H9 (cell line): ENCODE measurements at regions not wholly inside any gene's neighbourhood (a gene's known extent, or its start where the extent isn't known, plus 50 kb on each side); places are given as distances from the start of the nearest gene placed in this dataset.
A peak's percentile ranks its signal among the peaks of the same experiment; 100 is the strongest.

Source experiments
- DNase-seq: peaks from one replicate; pipeline ENCODE4 v3.0.0-alpha.2; 2017
- H2AFZ ChIP-seq: one replicate; pipeline ENCODE4 v1.6.1; 2013; ENCODE audit warnings: mild to moderate bottlenecking, low read length, control low read depth, moderate library complexity
- H2AK5ac ChIP-seq: 2 replicates; pipeline ENCODE4 v1.6.1; 2013; ENCODE audit warnings: low read length, control low read depth, mixed read lengths; ENCODE audit not compliant: insufficient read length
- H2BK120ac ChIP-seq: one replicate; pipeline ENCODE4 v1.6.1; 2013; ENCODE audit warnings: low read depth, mild to moderate bottlenecking, low read length, control low read depth, inconsistent platforms; ENCODE audit not compliant: poor library complexity, severe bottlenecking
- H2BK12ac ChIP-seq: 2 replicates; pipeline ENCODE4 v1.6.1; 2013; ENCODE audit warnings: low read length, control low read depth, mixed read lengths, low read depth; ENCODE audit not compliant: insufficient read length
- H2BK15ac ChIP-seq: 2 replicates; pipeline ENCODE4 v1.6.1; 2013; ENCODE audit warnings: low read depth, low read length, control low read depth
- H2BK20ac ChIP-seq: one replicate; pipeline ENCODE4 v1.6.1; 2013; ENCODE audit warnings: low read depth, mild to moderate bottlenecking, low read length, control low read depth, inconsistent platforms; ENCODE audit not compliant: poor library complexity, severe bottlenecking
- H2BK5ac ChIP-seq: 2 replicates; pipeline ENCODE4 v1.6.1; 2013; ENCODE audit warnings: low read length, control low read depth, mixed read lengths; ENCODE audit not compliant: insufficient read length
- H3K14ac ChIP-seq: 2 replicates; pipeline ENCODE4 v1.6.1; 2013; ENCODE audit warnings: low read length, control low read depth; ENCODE audit not compliant: insufficient read depth
- H3K18ac ChIP-seq: 2 replicates; pipeline ENCODE4 v1.6.1; 2013; ENCODE audit warnings: low read depth, mild to moderate bottlenecking, mixed read lengths, low read length, control low read depth; ENCODE audit not compliant: insufficient read length
- H3K23ac ChIP-seq: 2 replicates; pipeline ENCODE4 v1.6.1; 2013; ENCODE audit warnings: low read length, control low read depth, mixed read lengths, low read depth; ENCODE audit not compliant: insufficient read length
- H3K23me2 ChIP-seq: 2 replicates; pipeline ENCODE4 v1.6.1; 2013; ENCODE audit warnings: low read depth, mild to moderate bottlenecking, mixed read lengths, low read length, control low read depth; ENCODE audit not compliant: insufficient read length, poor library complexity, severe bottlenecking
- H3K27ac ChIP-seq: 2 replicates; pipeline ENCODE4 v1.5.1; 2013; ENCODE audit warnings: low read length, control low read depth, mixed read lengths, low read depth; ENCODE audit not compliant: insufficient read length
- H3K27me3 ChIP-seq: 2 replicates; pipeline ENCODE4 v1.6.1; 2013; ENCODE audit warnings: low read length, control low read depth, inconsistent platforms; ENCODE audit not compliant: insufficient read depth
- H3K4ac ChIP-seq: 2 replicates; pipeline ENCODE4 v1.6.1; 2013; ENCODE audit warnings: low read depth, mild to moderate bottlenecking, control low read depth, inconsistent platforms, low read length, moderate library complexity
- H3K4me1 ChIP-seq: 2 replicates; pipeline ENCODE4 v1.6.1; 2013; ENCODE audit warnings: low read length, control low read depth, inconsistent platforms; ENCODE audit not compliant: insufficient read depth
- H3K4me2 ChIP-seq: 2 replicates; pipeline ENCODE4 v1.6.1; 2013; ENCODE audit warnings: low read length, control low read depth, mixed read lengths; ENCODE audit not compliant: insufficient read length, insufficient read depth
- H3K56ac ChIP-seq: 2 replicates; pipeline ENCODE4 v1.6.1; 2013; ENCODE audit warnings: low read depth, mild to moderate bottlenecking, mixed read lengths, low read length, control low read depth; ENCODE audit not compliant: insufficient read length
- H3K79me1 ChIP-seq: 2 replicates; pipeline ENCODE4 v1.6.1; 2013; ENCODE audit warnings: low read depth, mild to moderate bottlenecking, moderate library complexity, low read length, control low read depth, inconsistent platforms; ENCODE audit not compliant: insufficient read depth, poor library complexity, severe bottlenecking
- H3K79me2 ChIP-seq: 2 replicates; pipeline ENCODE4 v1.6.1; 2013; ENCODE audit warnings: low read length, control low read depth, inconsistent platforms; ENCODE audit not compliant: insufficient read depth
- H3K9ac ChIP-seq: 2 replicates; pipeline ENCODE4 v1.6.1; 2013; ENCODE audit warnings: low read length, control low read depth, mixed read lengths; ENCODE audit not compliant: insufficient read length; ENCODE audit errors: extremely low read depth
- H3K9me3 ChIP-seq: one replicate; pipeline ENCODE4 v1.6.1; 2013; ENCODE audit warnings: low read depth, low read length, inconsistent platforms; ENCODE audit not compliant: control insufficient read depth
- H3T11ph ChIP-seq: one replicate; pipeline ENCODE4 v1.6.1; 2013; ENCODE audit warnings: mild to moderate bottlenecking, low read length, control low read depth, inconsistent platforms
- H4K20me1 ChIP-seq: one replicate; pipeline ENCODE4 v1.6.1; 2013; ENCODE audit not compliant: control insufficient read depth, insufficient read length, insufficient read depth
- H4K5ac ChIP-seq: 2 replicates; pipeline ENCODE4 v1.6.1; 2013; ENCODE audit warnings: low read depth, mild to moderate bottlenecking, mixed read lengths, low read length, control low read depth; ENCODE audit not compliant: insufficient read length
- H4K8ac ChIP-seq: replicated peaks from 2 replicates; pipeline ENCODE4 v1.6.1; 2013; ENCODE audit warnings: low read length, control low read depth, mixed read lengths, low read depth; ENCODE audit not compliant: insufficient read length
- H4K91ac ChIP-seq: 2 replicates; pipeline ENCODE4 v1.6.1; 2013; ENCODE audit warnings: low read depth, mild to moderate bottlenecking, moderate library complexity, mixed read lengths, low read length, control low read depth; ENCODE audit not compliant: insufficient read length
- H3K27ac Mint-ChIP-seq, 3 experiments: 2 replicates in 2 of 3; 3 replicates in 1 of 3; pipeline ENCODE4 v1.8.0; 2020 to 2021; ENCODE audit warnings: mixed read lengths in 3 of 3, mild to moderate bottlenecking in 1 of 3, moderate library complexity in 1 of 3
- H3K27me3 Mint-ChIP-seq: 2 replicates; pipeline ENCODE4 v1.8.0; 2021; ENCODE audit warnings: low read depth, mild to moderate bottlenecking, moderate library complexity, mixed read lengths
- H3K36me3 Mint-ChIP-seq, 3 experiments: 2 replicates in 2 of 3; 3 replicates in 1 of 3; pipeline ENCODE4 v1.8.0; 2020 to 2021; ENCODE audit warnings: low read depth in 3 of 3, mixed read lengths in 3 of 3; ENCODE audit not compliant: insufficient read depth in 1 of 3
- H3K4me1 Mint-ChIP-seq, 2 experiments: 2 replicates each; pipeline ENCODE4 v1.8.0; 2020; ENCODE audit warnings: mixed read lengths in 2 of 2
- H3K4me3 Mint-ChIP-seq, 2 experiments: 2 replicates in 1 of 2; 3 replicates in 1 of 2; pipeline ENCODE4 v1.8.0; 2020 to 2021; ENCODE audit warnings: mild to moderate bottlenecking in 2 of 2, mixed read lengths in 2 of 2, moderate library complexity in 1 of 2
- H3K9me3 Mint-ChIP-seq, 2 experiments: 2 replicates in 1 of 2; 3 replicates in 1 of 2; pipeline ENCODE4 v1.8.0; 2020; ENCODE audit warnings: mild to moderate bottlenecking in 2 of 2, mixed read lengths in 2 of 2, moderate library complexity in 1 of 2
- WGBS: extraction: QIAGEN DNeasy Blood & Tissue Kit; methylation state at CpG from one replicate; pipeline ENCODE4 v1.1.7; 2013; ENCODE audit warnings: missing lambda C conversion rate, low lambda C conversion rate, mixed read lengths; ENCODE audit not compliant: insufficient read length; ENCODE audit errors: extremely low coverage; 5-methylcytosine and 5-hydroxymethylcytosine counted together
- TF ChIP-seq, protein P1 (sequence below): fragments of 200-600 bp; sonication (generic); conservative IDR thresholded peaks from 3 replicates; pipeline ENCODE4 v1.8.0; 2021; ENCODE audit warnings: antibody characterized with exemption, mild to moderate bottlenecking

DNA sequence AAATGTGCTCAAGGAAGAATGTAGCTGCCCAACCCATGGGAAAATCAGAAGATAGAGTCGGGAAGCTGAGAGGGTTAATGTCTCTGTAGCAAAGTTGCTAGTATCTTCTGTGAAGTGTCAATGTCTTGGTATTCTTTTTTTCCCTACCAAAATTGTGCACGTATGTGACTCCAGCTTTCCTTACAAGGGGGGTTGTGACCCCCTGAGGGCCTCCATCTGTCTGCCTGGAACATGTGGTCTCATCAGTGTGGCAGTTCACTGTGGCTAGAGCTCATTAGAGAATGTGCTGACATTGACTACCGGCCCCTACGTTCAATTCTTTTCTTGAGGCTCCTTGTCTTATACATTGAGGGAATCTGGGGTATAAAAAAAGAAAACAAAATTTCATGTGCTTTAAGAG is 725.2 kb upstream of the CELF2 start:
- TF ChIP-seq, protein P1, sequence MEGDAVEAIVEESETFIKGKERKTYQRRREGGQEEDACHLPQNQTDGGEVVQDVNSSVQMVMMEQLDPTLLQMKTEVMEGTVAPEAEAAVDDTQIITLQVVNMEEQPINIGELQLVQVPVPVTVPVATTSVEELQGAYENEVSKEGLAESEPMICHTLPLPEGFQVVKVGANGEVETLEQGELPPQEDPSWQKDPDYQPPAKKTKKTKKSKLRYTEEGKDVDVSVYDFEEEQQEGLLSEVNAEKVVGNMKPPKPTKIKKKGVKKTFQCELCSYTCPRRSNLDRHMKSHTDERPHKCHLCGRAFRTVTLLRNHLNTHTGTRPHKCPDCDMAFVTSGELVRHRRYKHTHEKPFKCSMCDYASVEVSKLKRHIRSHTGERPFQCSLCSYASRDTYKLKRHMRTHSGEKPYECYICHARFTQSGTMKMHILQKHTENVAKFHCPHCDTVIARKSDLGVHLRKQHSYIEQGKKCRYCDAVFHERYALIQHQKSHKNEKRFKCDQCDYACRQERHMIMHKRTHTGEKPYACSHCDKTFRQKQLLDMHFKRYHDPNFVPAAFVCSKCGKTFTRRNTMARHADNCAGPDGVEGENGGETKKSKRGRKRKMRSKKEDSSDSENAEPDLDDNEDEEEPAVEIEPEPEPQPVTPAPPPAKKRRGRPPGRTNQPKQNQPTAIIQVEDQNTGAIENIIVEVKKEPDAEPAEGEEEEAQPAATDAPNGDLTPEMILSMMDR: no peak
- Histone ChIP-seq H4K20me1 (no peaks in the 10 kb centered on the region), H3K27ac (no peak overlapping the region), H2BK20ac (no peak overlapping the region), H3K14ac (no peak overlapping the region), H3K4ac (no peak overlapping the region), H2AFZ (no peak overlapping the region), H3K4me2 (no peak overlapping the region), H2AK5ac (no peak overlapping the region), H3K79me2 (no peaks in the 10 kb centered on the region), H3K4me1 (peaks cover 18% of the 10 kb centered on the region), H3K9me3 (no peaks in the 10 kb centered on the region), H4K8ac (no peak overlapping the region), H3K18ac (no peak overlapping the region), H2BK15ac (no peak overlapping the region), H3K23me2 (no peaks in the 10 kb centered on the region), H3K27me3 (no peaks in the 10 kb centered on the region), H2BK120ac (no peak overlapping the region), H3K9ac (no peak overlapping the region), H4K91ac (no peak overlapping the region), H2BK12ac (no peak overlapping the region), H4K5ac (no peak overlapping the region), H3K56ac (no peak overlapping the region), H3K23ac (no peak overlapping the region), H3T11ph (no peak overlapping the region), H3K79me1 (no peaks in the 10 kb centered on the region), H2BK5ac (no peak overlapping the region)
- Mint-ChIP-seq H3K9me3 (peaks cover 0 to 12% of the 10 kb centered on the region in 2 experiments; a peak in 3 of 5 replicates), H3K4me1 (peaks cover 20 to 33% of the 10 kb centered on the region in 2 experiments), H3K4me3 (no peak overlapping the region), H3K27ac (peak overlapping the region in 2 of 3 experiments; percentile 31 to 68; a peak in 1 of 7 replicates), H3K36me3 (peaks cover 5 to 22% (median 11%) of the 10 kb centered on the region in 3 experiments), H3K27me3 (no peaks in the 10 kb centered on the region)
- no CpG with 5 or more reads among the region's 4 CpGs for WGBS
- no peak for DNase-seq
